ENCODE measurements at regions not wholly inside any gene's neighbourhood (a gene's known extent, or its start where the extent isn't known, plus 50 kb on each side); places are given as distances from the start of the nearest gene placed in this dataset.
"Not testable (repeated sequence)": the region's sequence is repeated elsewhere in the genome, so short reads cannot be mapped to it uniquely, and the experiment has no call there.

DNA sequence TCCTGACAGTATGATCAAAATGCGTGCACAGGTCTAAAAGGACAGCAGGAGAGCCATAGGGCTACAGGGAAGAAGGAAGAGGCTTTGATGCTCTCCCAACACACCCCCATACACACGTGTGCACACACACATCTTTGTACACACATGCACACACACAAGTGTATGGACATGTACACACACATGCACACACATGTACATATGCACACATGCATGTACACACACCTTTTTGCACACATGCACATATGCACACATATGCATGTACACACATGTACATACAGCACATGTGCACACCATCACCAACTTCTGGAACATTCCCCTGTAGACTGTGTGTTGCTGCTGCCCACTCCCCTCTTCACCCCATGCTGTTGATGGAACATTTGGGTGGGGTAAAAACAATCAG is 255.6 kb upstream of the CTBP2 start:
- no peak overlapping the region for H3K9ac ChIP-seq (ENCODE audit: low read depth, low read length)
- H3K9me3 ChIP-seq (ENCODE audit: insufficient read depth, low read depth, low read length) = no peaks in the 10 kb centered on the region
- H3K36me3 ChIP-seq (ENCODE audit: insufficient read depth, low read depth, low read length) = no peaks in the 10 kb centered on the region
- H3K27ac ChIP-seq (ENCODE audit: low read length) = no peak overlapping the region
- H3K4me3 ChIP-seq (ENCODE audit: low read length) = no peak overlapping the region
- H3K27me3 ChIP-seq (ENCODE audit: insufficient read depth, low read length) = no peaks in the 10 kb centered on the region
- H3K4me1 ChIP-seq (ENCODE audit: insufficient read depth, low read length) = no peaks in the 10 kb centered on the region

DNA sequence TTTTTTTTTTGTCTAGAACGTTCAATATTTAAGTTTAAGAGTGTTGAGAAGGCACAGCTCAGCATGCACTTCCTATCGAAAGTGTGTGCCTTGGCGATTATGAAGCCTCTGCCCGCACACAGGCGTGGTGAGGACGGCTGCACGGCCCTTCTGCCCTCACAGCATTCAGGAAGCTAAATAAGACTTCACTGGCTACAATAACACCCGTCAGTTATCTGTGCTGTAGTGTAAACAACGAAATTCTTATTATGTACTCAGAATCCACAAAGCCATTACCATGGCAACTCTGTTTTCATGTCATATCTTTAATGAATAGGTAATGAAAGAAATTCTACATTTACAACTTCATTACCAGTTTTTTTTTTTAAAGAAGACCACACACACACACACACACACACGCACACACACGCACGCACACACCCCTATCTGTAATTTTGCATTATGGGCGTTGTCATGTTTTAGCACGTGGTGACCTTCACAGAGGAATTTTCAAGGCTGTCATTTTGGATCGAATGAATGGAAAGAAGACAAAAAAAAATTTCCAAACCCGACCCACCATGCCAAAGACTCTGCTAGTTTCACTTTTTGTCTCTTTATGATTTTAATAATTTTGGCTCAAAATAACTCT is 254.8 kb upstream of the CTBP2 start:
- Histone ChIP-seq H3K4me1 (ENCODE audit: insufficient read depth, low read length) (no peaks in the 10 kb centered on the region), H3K27me3 (ENCODE audit: insufficient read depth, low read length) (no peaks in the 10 kb centered on the region)

DNA sequence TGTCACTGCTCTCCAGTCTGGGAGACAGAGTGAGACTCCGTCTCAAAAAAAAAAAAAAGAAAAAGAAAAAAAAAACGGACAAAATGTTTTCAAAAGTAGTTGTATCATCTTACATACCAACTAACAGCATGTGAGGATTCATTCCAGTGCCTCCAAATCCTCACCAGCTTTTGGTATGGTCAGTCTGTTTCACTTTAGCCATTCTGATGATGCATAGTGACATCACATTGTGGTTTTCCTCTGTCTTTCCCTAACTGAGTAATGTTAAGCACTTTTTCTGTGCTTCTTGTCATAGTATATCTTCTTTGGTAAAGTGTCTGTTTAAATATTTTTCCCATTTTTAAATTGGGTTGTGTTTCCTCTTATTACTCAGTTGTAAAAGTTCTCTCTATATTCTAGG is 251.4 kb upstream of the CTBP2 start:
- Histone ChIP-seq H3K9me3 (ENCODE audit: insufficient read depth, low read depth, low read length) (no peaks in the 10 kb centered on the region), H3K9ac (ENCODE audit: low read depth, low read length) (no peak overlapping the region), H3K27me3 (ENCODE audit: insufficient read depth, low read length) (no peaks in the 10 kb centered on the region), H3K27ac (ENCODE audit: low read length) (no peak overlapping the region), H3K4me3 (ENCODE audit: low read length) (no peak overlapping the region), H3K36me3 (ENCODE audit: insufficient read depth, low read depth, low read length) (no peaks in the 10 kb centered on the region), H3K4me1 (ENCODE audit: insufficient read depth, low read length) (no peaks in the 10 kb centered on the region; the same call in 1 of the 2 replicates)

More for the DNA sequence above, 254.8 kb upstream of the CTBP2 start:
- no peaks in the 10 kb centered on the region for H3K36me3 ChIP-seq (ENCODE audit: insufficient read depth, low read depth, low read length)
- no peak overlapping the region for H3K9ac ChIP-seq (ENCODE audit: low read depth, low read length)
- no peak overlapping the region for H3K27ac ChIP-seq (ENCODE audit: low read length)
- no peaks in the 10 kb centered on the region for H3K9me3 ChIP-seq (ENCODE audit: insufficient read depth, low read depth, low read length)
- H3K4me3 ChIP-seq (ENCODE audit: low read length) = no peak overlapping the region

DNA sequence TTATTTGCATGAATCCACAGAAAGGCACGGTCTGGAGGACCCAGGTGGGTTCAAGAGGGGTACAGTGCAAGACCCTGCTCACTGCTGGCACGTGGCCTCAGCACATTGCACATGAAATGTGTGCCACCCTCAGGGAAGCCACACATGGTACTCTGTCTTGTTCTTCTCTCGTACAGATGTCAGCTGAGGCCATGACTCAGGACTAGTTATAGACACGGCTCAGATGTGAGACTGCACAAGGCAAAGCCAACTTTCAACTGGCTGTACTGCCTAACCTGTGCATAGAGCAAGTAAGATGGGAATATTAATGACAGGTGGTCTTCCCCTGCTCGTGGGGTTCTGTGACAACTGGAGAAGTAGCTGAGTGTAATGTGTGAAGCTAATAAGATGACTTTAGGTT is 249.4 kb upstream of the CTBP2 start:
- Histone ChIP-seq H3K27me3 (ENCODE audit: insufficient read depth, low read length) (no peaks in the 10 kb centered on the region), H3K4me3 (ENCODE audit: low read length) (no peak overlapping the region), H3K9me3 (ENCODE audit: insufficient read depth, low read depth, low read length) (no peaks in the 10 kb centered on the region), H3K9ac (ENCODE audit: low read depth, low read length) (no peak overlapping the region), H3K27ac (ENCODE audit: low read length) (no peak overlapping the region), H3K36me3 (ENCODE audit: insufficient read depth, low read depth, low read length) (no peaks in the 10 kb centered on the region), H3K4me1 (ENCODE audit: insufficient read depth, low read length) (no peaks in the 10 kb centered on the region; the same call in 1 of the 2 replicates)

DNA sequence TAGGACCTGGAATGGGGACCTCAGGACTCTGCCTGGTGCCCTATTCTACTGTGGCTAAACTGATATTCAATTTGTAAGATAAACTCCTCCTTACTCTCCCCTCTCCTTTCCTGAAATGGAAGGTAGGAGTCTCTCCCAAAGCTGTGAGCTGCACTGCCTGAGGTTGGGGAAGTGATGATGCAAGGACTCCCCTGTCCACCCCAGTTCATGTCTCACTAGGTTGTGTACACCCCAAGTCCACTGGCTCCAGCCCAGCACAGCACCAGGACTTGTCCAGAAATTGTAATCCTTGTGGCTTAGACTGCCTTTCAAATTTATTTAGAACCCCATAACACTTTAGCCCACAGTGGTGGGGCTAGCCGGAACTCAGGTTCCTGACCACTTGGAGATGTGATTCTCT is 247.2 kb upstream of the CTBP2 start:
- Histone ChIP-seq H3K9me3 (ENCODE audit: insufficient read depth, low read depth, low read length) (no peaks in the 10 kb centered on the region; the same call in 1 of the 2 replicates), H3K4me1 (ENCODE audit: insufficient read depth, low read length) (no peaks in the 10 kb centered on the region; the same call in 1 of the 2 replicates), H3K9ac (ENCODE audit: low read depth, low read length) (no peak overlapping the region), H3K27me3 (ENCODE audit: insufficient read depth, low read length) (no peaks in the 10 kb centered on the region), H3K4me3 (ENCODE audit: low read length) (no peak overlapping the region), H3K36me3 (ENCODE audit: insufficient read depth, low read depth, low read length) (no peaks in the 10 kb centered on the region), H3K27ac (ENCODE audit: low read length) (no peak overlapping the region)

DNA sequence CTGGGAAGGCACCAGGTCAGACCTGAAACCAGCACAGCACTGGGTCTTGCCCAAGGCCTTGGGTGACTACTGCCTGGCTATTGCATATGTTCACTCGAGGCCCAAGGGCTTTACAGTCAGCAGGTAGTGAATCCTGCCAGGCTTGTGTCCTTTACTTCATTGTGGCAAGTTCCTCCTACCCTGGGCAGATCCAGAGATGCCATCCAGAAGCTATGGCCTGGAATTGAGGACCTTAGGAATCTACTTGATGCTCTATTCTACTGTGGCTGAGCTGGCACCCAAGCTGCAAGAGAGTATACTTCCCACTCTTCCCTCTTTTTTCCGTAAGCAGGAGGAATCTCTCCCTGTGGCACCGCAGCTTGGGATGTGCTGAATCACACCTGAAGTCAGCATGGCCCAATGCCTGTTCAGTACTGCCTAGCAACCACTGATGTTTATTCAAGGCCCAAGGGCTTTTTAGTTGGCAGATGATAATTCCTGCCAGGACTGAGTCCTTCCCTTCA is 246.7 kb upstream of the CTBP2 start:
- Histone ChIP-seq H3K36me3 (ENCODE audit: insufficient read depth, low read depth, low read length) (no peaks in the 10 kb centered on the region), H3K9me3 (ENCODE audit: insufficient read depth, low read depth, low read length) (no peaks in the 10 kb centered on the region; the same call in 1 of the 2 replicates), H3K27me3 (ENCODE audit: insufficient read depth, low read length) (no peaks in the 10 kb centered on the region), H3K4me3 (ENCODE audit: low read length) (no peak overlapping the region), H3K4me1 (ENCODE audit: insufficient read depth, low read length) (no peaks in the 10 kb centered on the region; the same call in 1 of the 2 replicates), H3K27ac (ENCODE audit: low read length) (no peak overlapping the region), H3K9ac (ENCODE audit: low read depth, low read length) (no peak overlapping the region)

DNA sequence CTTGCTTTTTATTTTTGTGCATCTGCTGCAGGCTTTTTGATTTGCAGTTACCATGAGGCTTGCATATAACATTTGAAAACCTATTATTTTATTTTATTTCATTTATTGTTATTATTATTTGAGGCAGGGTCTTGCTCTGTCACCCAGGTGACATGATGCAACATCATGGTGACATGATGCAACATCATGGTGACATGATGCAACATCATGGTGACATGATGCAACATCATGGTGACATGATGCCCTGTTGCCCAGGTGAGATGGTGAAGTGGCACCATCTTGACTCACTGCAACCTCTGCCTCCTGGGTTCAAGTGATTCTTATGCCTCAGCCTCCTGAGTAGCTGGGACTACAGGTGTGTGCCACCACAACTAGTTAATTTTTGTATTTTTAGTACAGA is 244.5 kb upstream of the CTBP2 start:
- H3K4me1 ChIP-seq (ENCODE audit: insufficient read depth, low read length); H3K27me3 ChIP-seq (ENCODE audit: insufficient read depth, low read length); H3K36me3 ChIP-seq (ENCODE audit: insufficient read depth, low read depth, low read length); H3K4me3 ChIP-seq (ENCODE audit: low read length); H3K9ac ChIP-seq (ENCODE audit: low read depth, low read length); H3K9me3 ChIP-seq (ENCODE audit: insufficient read depth, low read depth, low read length); H3K27ac ChIP-seq (ENCODE audit: low read length): not testable (repeated sequence)

DNA sequence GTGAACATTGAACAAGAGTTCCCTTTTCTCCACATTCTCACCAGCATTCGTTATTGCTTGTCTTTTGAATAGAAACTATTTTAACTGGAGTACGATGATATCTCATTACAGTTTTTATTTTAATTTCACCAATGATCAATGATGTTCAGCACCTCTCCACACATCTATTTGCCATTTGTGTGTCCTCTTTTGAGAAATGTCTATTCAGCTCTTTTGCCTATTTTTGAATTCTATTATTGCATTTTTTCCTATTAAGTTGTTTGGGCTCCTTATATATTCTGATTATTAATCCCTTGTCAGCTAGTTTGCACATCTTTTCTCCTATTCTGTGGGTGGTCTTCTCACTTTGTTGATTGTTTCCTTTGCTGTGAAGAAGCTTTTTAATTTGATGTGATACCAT is 241.1 kb upstream of the CTBP2 start:
- H3K4me1 ChIP-seq (ENCODE audit: insufficient read depth, low read length) = no peaks in the 10 kb centered on the region
- no peak overlapping the region for H3K4me3 ChIP-seq (ENCODE audit: low read length)
- H3K9ac ChIP-seq (ENCODE audit: low read depth, low read length) = no peak overlapping the region
- H3K27me3 ChIP-seq (ENCODE audit: insufficient read depth, low read length) = no peaks in the 10 kb centered on the region
- H3K36me3 ChIP-seq (ENCODE audit: insufficient read depth, low read depth, low read length) = no peaks in the 10 kb centered on the region
- H3K27ac ChIP-seq (ENCODE audit: low read length) = no peak overlapping the region
- H3K9me3 ChIP-seq (ENCODE audit: insufficient read depth, low read depth, low read length) = no peaks in the 10 kb centered on the region; the same call in 1 of the 2 replicates

DNA sequence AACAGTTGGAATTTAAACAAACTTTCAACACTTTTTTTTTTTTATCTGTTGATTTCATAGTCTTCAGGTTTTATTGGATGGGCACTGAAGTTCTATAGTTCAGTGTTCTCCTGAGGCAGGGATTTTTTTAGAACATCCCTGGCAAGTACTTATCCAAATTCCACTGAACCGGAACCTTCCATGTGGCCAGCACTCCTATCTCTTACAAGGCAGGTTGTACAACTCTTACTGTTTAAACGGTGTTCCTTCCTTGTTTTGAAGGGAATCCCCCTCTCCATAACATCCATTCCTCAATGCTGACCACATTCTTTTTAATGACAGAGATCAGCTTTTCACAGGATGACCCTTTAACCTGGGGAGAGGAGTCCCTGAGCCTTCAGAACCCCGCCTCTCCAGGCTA is 238.9 kb upstream of the CTBP2 start:
- Histone ChIP-seq H3K36me3 (ENCODE audit: insufficient read depth, low read depth, low read length) (no peaks in the 10 kb centered on the region), H3K9me3 (ENCODE audit: insufficient read depth, low read depth, low read length) (no peaks in the 10 kb centered on the region; the same call in 1 of the 2 replicates), H3K4me3 (ENCODE audit: low read length) (no peak overlapping the region), H3K4me1 (ENCODE audit: insufficient read depth, low read length) (no peaks in the 10 kb centered on the region), H3K27me3 (ENCODE audit: insufficient read depth, low read length) (no peaks in the 10 kb centered on the region), H3K9ac (ENCODE audit: low read depth, low read length) (no peak overlapping the region), H3K27ac (ENCODE audit: low read length) (no peak overlapping the region)

DNA sequence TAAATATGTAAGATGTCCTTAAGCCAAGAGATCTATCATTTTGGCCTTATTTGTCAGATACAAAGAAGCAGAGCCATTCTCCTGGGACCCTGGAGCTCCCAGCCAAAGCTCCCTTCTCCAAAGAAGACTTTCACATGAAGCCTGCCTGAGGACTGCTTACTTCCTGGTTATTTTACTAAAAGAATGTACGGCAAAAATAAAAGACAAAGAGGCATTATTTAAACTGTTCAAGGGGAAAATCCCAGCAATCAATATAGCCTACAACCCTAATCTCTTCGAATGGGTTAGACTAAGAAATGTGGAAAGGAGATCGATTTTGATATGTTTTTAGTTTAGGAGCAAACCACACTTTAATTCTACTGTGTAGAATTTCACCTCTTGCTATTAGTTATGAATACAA is 237.9 kb upstream of the CTBP2 start:
- Histone ChIP-seq H3K36me3 (ENCODE audit: insufficient read depth, low read depth, low read length) (no peaks in the 10 kb centered on the region), H3K4me3 (ENCODE audit: low read length) (no peak overlapping the region), H3K27me3 (ENCODE audit: insufficient read depth, low read length) (no peaks in the 10 kb centered on the region), H3K9ac (ENCODE audit: low read depth, low read length) (no peak overlapping the region), H3K4me1 (ENCODE audit: insufficient read depth, low read length) (no peaks in the 10 kb centered on the region), H3K9me3 (ENCODE audit: insufficient read depth, low read depth, low read length) (no peaks in the 10 kb centered on the region), H3K27ac (ENCODE audit: low read length) (no peak overlapping the region)

DNA sequence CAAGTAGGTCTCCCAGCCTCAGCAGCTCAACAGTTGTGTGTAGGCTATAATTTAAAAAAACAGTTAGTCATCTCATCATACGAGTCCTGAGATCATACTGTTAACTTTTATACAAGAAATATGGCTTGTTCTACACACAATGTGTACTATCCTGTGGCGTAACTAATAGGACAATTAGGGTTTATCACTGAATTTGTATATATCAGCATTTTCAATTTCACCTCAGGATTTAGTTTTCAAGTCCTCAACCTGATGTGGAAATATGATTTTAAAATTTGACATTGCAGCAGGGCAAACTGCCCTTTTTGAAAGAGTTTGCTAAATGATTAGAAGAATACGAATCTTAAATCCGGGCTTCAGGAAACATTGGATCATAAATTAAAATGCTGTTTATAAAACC is 237.2 kb upstream of the CTBP2 start:
- H3K9ac ChIP-seq (ENCODE audit: low read depth, low read length) = no peak overlapping the region
- no peaks in the 10 kb centered on the region for H3K36me3 ChIP-seq (ENCODE audit: insufficient read depth, low read depth, low read length)
- H3K9me3 ChIP-seq (ENCODE audit: insufficient read depth, low read depth, low read length) = no peaks in the 10 kb centered on the region

DNA sequence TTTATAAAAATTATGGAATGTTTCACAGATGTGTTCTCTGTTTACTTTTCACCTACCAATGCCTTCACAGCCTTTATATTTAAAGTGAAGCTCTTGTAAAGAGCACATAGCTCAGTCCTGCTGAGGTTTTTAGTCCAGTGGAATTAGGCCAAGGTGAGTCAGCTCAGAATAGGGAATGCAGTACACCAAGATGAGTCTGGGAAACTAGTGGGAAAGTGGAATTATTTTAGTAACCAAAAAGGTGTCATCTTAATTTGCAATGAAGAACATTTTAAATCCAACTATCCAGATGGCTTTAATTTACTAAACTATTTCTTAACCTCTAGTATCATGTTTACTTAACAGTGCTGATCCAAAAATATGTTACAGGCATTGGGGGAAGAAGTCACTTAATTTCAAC is 236.3 kb upstream of the CTBP2 start:
- H3K4me3 ChIP-seq (ENCODE audit: low read length) = no peak overlapping the region
- no peaks in the 10 kb centered on the region for H3K36me3 ChIP-seq (ENCODE audit: insufficient read depth, low read depth, low read length)
- H3K27me3 ChIP-seq (ENCODE audit: insufficient read depth, low read length) = no peaks in the 10 kb centered on the region
- H3K9me3 ChIP-seq (ENCODE audit: insufficient read depth, low read depth, low read length) = no peaks in the 10 kb centered on the region
- no peak overlapping the region for H3K9ac ChIP-seq (ENCODE audit: low read depth, low read length)
- no peak overlapping the region for H3K27ac ChIP-seq (ENCODE audit: low read length)
- no peaks in the 10 kb centered on the region for H3K4me1 ChIP-seq (ENCODE audit: insufficient read depth, low read length)

More for the DNA sequence above, 237.2 kb upstream of the CTBP2 start:
- Histone ChIP-seq H3K4me1 (ENCODE audit: insufficient read depth, low read length) (no peaks in the 10 kb centered on the region), H3K4me3 (ENCODE audit: low read length) (no peak overlapping the region), H3K27me3 (ENCODE audit: insufficient read depth, low read length) (no peaks in the 10 kb centered on the region), H3K27ac (ENCODE audit: low read length) (no peak overlapping the region)

Measured in iPS-20b (cell line).